SHP77 treated with DMSO at 0.1 percent for 48 hours (cell line): ENCODE measurements at regions not wholly inside any gene's neighbourhood (a gene's known extent, or its start where the extent isn't known, plus 50 kb on each side); places are given as distances from the start of the nearest gene placed in this dataset.
"Not testable (repeated sequence)": the region's sequence is repeated elsewhere in the genome, so short reads cannot be mapped to it uniquely, and the experiment has no call there.

Experiments
- DNase-seq: peaks from one replicate; lab custom pipeline; 2025; lab: John Stamatoyannopoulos, UW

GRCh38 chr6:169101036-169101805 lies 152.4 kb downstream of the THBS2 start:
- DNase-seq: no peak

- DNase-seq: no peak
Measured at GRCh38 chr6:169099411-169100202, 154.0 kb downstream of the THBS2 start.

- DNase-seq: not testable (repeated sequence)
Measured at GRCh38 chr6:169098651-169099050, 155.0 kb downstream of the THBS2 start.

GRCh38 chr6:169098116-169098515 lies 155.5 kb downstream of the THBS2 start:
- no peak for DNase-seq

- no peak for DNase-seq
Measured at GRCh38 chr6:169097381-169097959, 156.2 kb downstream of the THBS2 start.

GRCh38 chr6:169096388-169096787 lies 157.3 kb downstream of the THBS2 start:
- no peak for DNase-seq

GRCh38 chr6:169095153-169095552 lies 158.5 kb downstream of the THBS2 start:
- no peak for DNase-seq

- no peak for DNase-seq
Measured at GRCh38 chr6:169094552-169094950, 159.1 kb downstream of the THBS2 start.

- no peak for DNase-seq
Measured at GRCh38 chr6:169093770-169094551, 159.7 kb downstream of the THBS2 start.

- no peak for DNase-seq
Measured at GRCh38 chr6:169093066-169093723, 160.5 kb downstream of the THBS2 start.

GRCh38 chr6:169092375-169092774 lies 161.3 kb downstream of the THBS2 start:
- DNase-seq: no peak

GRCh38 chr6:169090514-169091127 lies 163.0 kb downstream of the THBS2 start:
- not testable (repeated sequence) for DNase-seq

- no peak for DNase-seq
Measured at GRCh38 chr6:169088762-169089161, 164.9 kb downstream of the THBS2 start.

- no peak for DNase-seq
Measured at GRCh38 chr6:169087443-169088041, 166.1 kb downstream of the THBS2 start.

GRCh38 chr6:169086616-169087015 lies 167.0 kb downstream of the THBS2 start:
- not testable (repeated sequence) for DNase-seq

- no peak for DNase-seq
Measured at GRCh38 chr6:169086020-169086419, 167.6 kb downstream of the THBS2 start.

GRCh38 chr6:169085466-169085865 lies 168.2 kb downstream of the THBS2 start:
- DNase-seq: no peak

GRCh38 chr6:169084557-169084956 lies 169.1 kb downstream of the THBS2 start:
- DNase-seq: not testable (repeated sequence)

- DNase-seq: no peak
Measured at GRCh38 chr6:169084067-169084466, 169.6 kb downstream of the THBS2 start.

GRCh38 chr6:169083508-169083874 lies 170.2 kb downstream of the THBS2 start:
- DNase-seq: no peak
